B cell (primary cell): ENCODE measurements at regions not wholly inside any gene's neighbourhood (a gene's known extent, or its start where the extent isn't known, plus 50 kb on each side); places are given as distances from the start of the nearest gene placed in this dataset.

ENCODE experiments used
- ATAC-seq: fragments of 200-7000 bp; cut with Tn5 transposase; one replicate; pipeline ENCODE4 v1.10.0; 2021; ENCODE audit warnings: low read depth, mild to moderate bottlenecking, moderate number of reproducible peaks, moderate library complexity
- CTCF ChIA-PET: fragments of 350-600 bp; sonication (Branson Sonifier 250); formaldehyde crosslinking; loops from one replicate; lab custom pipeline; 2021; ENCODE audit warnings: antibody characterized with exemption, inconsistent platforms; lab: Charles Lee
- POLR2A ChIA-PET: fragments of 350-600 bp; sonication (Branson Sonifier 250); formaldehyde crosslinking; loops from one replicate; lab custom pipeline; 2021; ENCODE audit warnings: antibody characterized with exemption; lab: Charles Lee
- DNase-seq: peaks from one replicate; pipeline ENCODE4 v3.0.0; 2013
- H2AFZ ChIP-seq: 2 replicates; pipeline ENCODE4 v1.6.1; 2012; ENCODE audit warnings: mild to moderate bottlenecking, low read depth, low read length; ENCODE audit not compliant: insufficient read depth, poor library complexity, severe bottlenecking
- H3K27ac ChIP-seq, 2 donors: 1 replicate in 1 of 2; 2 replicates in 1 of 2; pipeline ENCODE4 v1.5.1; 2012 to 2013; ENCODE audit warnings: low read length in 2 of 2, mild to moderate bottlenecking in 2 of 2, moderate library complexity in 1 of 2
- H3K27me3 ChIP-seq, 4 experiments: fragments of 200-600 bp in 1 of 4; sonication (generic) in 1 of 4; replicated peaks in 1 of 4; 1 replicate in 2 of 4; 2 replicates in 2 of 4; pipeline versions ENCODE4 v1.6.1 to v1.7.0; 2013 to 2016; ENCODE audit warnings: low read length in 3 of 4, mild to moderate bottlenecking in 2 of 4, mixed read lengths in 1 of 4, moderate library complexity in 1 of 4; ENCODE audit not compliant: insufficient read depth in 4 of 4, control insufficient read depth in 3 of 4; ENCODE audit errors: control extremely low read depth in 1 of 4
- H3K36me3 ChIP-seq, 2 experiments: replicated peaks in 1 of 2; 1 replicate in 1 of 2; 2 replicates in 1 of 2; pipeline versions ENCODE4 v1.6.1 to v1.7.1; 2013; ENCODE audit warnings: low read length in 1 of 2; ENCODE audit not compliant: insufficient read depth in 2 of 2, control insufficient read depth in 1 of 2; ENCODE audit errors: control extremely low read depth in 1 of 2, extremely low read depth in 1 of 2
- H3K4me1 ChIP-seq, 2 donors: fragments of 200-600 bp in 1 of 2; sonication (generic) in 1 of 2; 1 replicate in 1 of 2; 2 replicates in 1 of 2; pipeline versions ENCODE4 v1.5.1 to v1.6.1; 2013 to 2017; ENCODE audit warnings: low read length in 2 of 2; ENCODE audit not compliant: control insufficient read depth in 2 of 2, insufficient read depth in 2 of 2
- H3K4me2 ChIP-seq: replicated peaks from 2 replicates; pipeline ENCODE3; 2012; ENCODE audit warnings: mild to moderate bottlenecking, low read depth, low read length; ENCODE audit not compliant: poor library complexity, severe bottlenecking
- H3K4me3 ChIP-seq, 5 experiments: fragments of 200-600 bp in 1 of 5; sonication (generic) in 1 of 5; 1 replicate in 3 of 5; 2 replicates in 2 of 5; pipeline versions ENCODE4 v1.5.1 to v1.7.0; 2011 to 2016; ENCODE audit warnings: low read length in 4 of 5, mild to moderate bottlenecking in 4 of 5, low read depth in 2 of 5, control low read depth in 1 of 5, moderate library complexity in 1 of 5; ENCODE audit not compliant: insufficient read depth in 1 of 5; ENCODE audit errors: control extremely low read depth in 1 of 5, extremely low read depth in 1 of 5
- H3K79me2 ChIP-seq: fragments of 200-600 bp; sonication (generic); one replicate; pipeline ENCODE4 v1.6.0; 2016; ENCODE audit warnings: low read length; ENCODE audit not compliant: control insufficient read depth, insufficient read depth
- H3K9ac ChIP-seq: fragments of 200-600 bp; sonication (generic); 2 replicates; pipeline ENCODE4 v1.6.1; 2017; ENCODE audit warnings: mild to moderate bottlenecking, low read length, moderate library complexity
- H3K9me3 ChIP-seq, 3 donors: one replicate each; pipeline versions ENCODE4 v1.6.1 to v1.7.1; 2013; ENCODE audit warnings: low read length in 2 of 3; ENCODE audit not compliant: control insufficient read depth in 2 of 3, insufficient read depth in 1 of 3; ENCODE audit errors: control extremely low read depth in 1 of 3
- H4K20me1 ChIP-seq: 2 replicates; pipeline ENCODE4 v1.6.0; 2012; ENCODE audit warnings: mild to moderate bottlenecking, low read length; ENCODE audit not compliant: insufficient read depth, control insufficient read depth, poor library complexity, severe bottlenecking
- H3K27ac Mint-ChIP-seq: one replicate; pipeline ENCODE4 v1.8.0; 2021; ENCODE audit warnings: mixed read lengths
- H3K27me3 Mint-ChIP-seq: one replicate; pipeline ENCODE4 v1.8.0; 2021; ENCODE audit warnings: mixed read lengths
- H3K4me1 Mint-ChIP-seq: one replicate; pipeline ENCODE4 v1.8.0; 2021; ENCODE audit warnings: mixed read lengths
- H3K4me3 Mint-ChIP-seq: one replicate; pipeline ENCODE4 v1.8.0; 2021; ENCODE audit warnings: mixed read lengths
- H3K9me3 Mint-ChIP-seq: one replicate; pipeline ENCODE4 v1.8.0; 2022; ENCODE audit warnings: mixed read lengths; ENCODE audit not compliant: insufficient read depth
- EZH2 ChIP-seq: IDR thresholded peaks from 2 replicates; pipeline ENCODE4 v1.6.1; 2012; ENCODE audit warnings: borderline replicate concordance, low read depth, mild to moderate bottlenecking, moderate library complexity, low read length; ENCODE audit not compliant: insufficient read depth, poor library complexity, severe bottlenecking
- WGBS: methylation state at CpG from one replicate; pipeline ENCODE4 v1.1.5; 2013; ENCODE audit warnings: missing lambda C conversion rate; ENCODE audit not compliant: insufficient coverage; 5-methylcytosine and 5-hydroxymethylcytosine counted together
- intact Hi-C: fragments of 100-400 bp; cut with micrococcal nuclease; formaldehyde crosslinking; loops from one replicate; pipeline ENCODE4 v1.10.0; 2022
- TF ChIP-seq, protein P1 (sequence below): fragments of 200-600 bp; IDR thresholded peaks from one replicate; pipeline ENCODE4 v1.8.0; 2022; ENCODE audit warnings: antibody characterized with exemption, mild to moderate bottlenecking

DNA sequence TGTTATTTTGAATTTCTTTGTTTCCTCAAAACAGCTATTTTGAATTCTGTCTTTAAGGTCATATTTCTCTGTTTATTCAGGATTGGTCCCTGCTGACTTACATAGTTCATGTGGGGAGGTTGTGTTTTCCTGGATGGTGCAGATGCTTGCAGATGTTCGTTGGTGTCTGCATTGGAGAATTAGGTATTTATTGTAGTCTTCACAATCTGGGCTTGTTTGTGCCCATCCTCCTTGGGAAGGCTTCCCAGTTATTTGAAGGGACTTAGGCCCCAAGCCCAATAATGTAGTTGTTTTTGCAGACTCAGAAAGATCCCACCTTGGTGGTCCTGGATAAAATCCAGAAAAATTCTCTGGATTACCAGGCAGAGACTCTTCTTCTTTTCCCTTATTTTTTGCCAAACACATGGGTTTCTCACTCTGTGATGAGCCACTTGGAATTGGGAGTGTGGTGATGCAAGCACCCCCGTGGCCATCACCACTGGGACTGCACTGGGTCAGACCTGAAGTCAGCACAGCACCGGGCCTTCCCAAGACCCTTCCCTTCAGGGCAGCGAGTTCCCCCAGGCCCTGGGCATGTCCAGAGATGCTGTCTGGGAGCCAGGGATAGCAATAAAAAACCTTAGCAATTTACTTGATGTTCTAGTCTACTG lies 81.6 kb upstream of the EZR start:
- no peak for TF ChIP-seq EZH2
- TF ChIP-seq, protein P1, sequence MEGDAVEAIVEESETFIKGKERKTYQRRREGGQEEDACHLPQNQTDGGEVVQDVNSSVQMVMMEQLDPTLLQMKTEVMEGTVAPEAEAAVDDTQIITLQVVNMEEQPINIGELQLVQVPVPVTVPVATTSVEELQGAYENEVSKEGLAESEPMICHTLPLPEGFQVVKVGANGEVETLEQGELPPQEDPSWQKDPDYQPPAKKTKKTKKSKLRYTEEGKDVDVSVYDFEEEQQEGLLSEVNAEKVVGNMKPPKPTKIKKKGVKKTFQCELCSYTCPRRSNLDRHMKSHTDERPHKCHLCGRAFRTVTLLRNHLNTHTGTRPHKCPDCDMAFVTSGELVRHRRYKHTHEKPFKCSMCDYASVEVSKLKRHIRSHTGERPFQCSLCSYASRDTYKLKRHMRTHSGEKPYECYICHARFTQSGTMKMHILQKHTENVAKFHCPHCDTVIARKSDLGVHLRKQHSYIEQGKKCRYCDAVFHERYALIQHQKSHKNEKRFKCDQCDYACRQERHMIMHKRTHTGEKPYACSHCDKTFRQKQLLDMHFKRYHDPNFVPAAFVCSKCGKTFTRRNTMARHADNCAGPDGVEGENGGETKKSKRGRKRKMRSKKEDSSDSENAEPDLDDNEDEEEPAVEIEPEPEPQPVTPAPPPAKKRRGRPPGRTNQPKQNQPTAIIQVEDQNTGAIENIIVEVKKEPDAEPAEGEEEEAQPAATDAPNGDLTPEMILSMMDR: no peak
- H3K27me3 Mint-ChIP-seq: no peaks in the 10 kb centered on the region
- no peak overlapping the region for H3K4me3 ChIP-seq
- H4K20me1 ChIP-seq: no peaks in the 10 kb centered on the region
- peaks cover 4% of the 10 kb centered on the region for H3K9me3 Mint-ChIP-seq
- H3K27ac ChIP-seq: no peak overlapping the region
- H3K4me1 Mint-ChIP-seq: no peaks in the 10 kb centered on the region
- POLR2A ChIA-PET: no interaction called here
- H2AFZ ChIP-seq: no peak overlapping the region
- ATAC-seq (no peak), DNase-seq (no peak)
- CTCF ChIA-PET: no interaction called here
- H3K9ac ChIP-seq: no peak overlapping the region
- no peak overlapping the region for H3K4me2 ChIP-seq
- H3K9me3 ChIP-seq: peaks cover 0 to 13% (median 3%) of the 10 kb centered on the region in 3 donors
- H3K27me3 ChIP-seq: no peaks in the 10 kb centered on the region
- no peak overlapping the region for H3K27ac Mint-ChIP-seq
- H3K4me1 ChIP-seq: no peaks in the 10 kb centered on the region
- 100% methylated on average over 4 of the region's 4 CpGs for WGBS
- H3K36me3 ChIP-seq: no peaks in the 10 kb centered on the region
- no peak overlapping the region for H3K4me3 Mint-ChIP-seq
- intact Hi-C loops: no loop called here
- H3K79me2 ChIP-seq: no peaks in the 10 kb centered on the region

DNA sequence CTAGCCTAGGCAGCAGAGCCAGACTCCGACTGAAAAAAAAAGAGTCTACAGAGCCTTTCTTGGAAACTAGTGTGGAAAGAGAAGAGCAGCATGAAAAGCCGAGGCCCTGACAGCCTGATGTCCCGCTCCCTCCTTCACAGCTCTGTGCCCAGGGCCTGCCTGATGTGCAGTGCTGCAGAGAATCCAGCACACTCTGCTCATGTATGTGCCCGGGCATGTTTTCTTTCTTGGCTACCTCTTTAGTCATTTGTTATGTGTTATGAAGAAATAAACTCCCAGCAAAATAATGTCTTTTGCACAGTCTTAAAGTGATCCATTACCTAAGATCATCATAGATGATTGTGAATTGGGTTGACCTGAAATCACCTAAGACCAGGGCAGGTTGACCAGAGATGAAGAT lies 78.1 kb upstream of the EZR start:
- H3K4me1 Mint-ChIP-seq: no peaks in the 10 kb centered on the region
- WGBS: 100% methylated on average over 2 of the region's 4 CpGs
- Histone ChIP-seq H3K4me1 (no peaks in the 10 kb centered on the region), H3K27ac (no peak overlapping the region), H3K4me3 (no peak overlapping the region), H3K9me3 (no peaks in the 10 kb centered on the region), H2AFZ (no peak overlapping the region), H3K9ac (no peak overlapping the region), H4K20me1 (no peaks in the 10 kb centered on the region), H3K79me2 (no peaks in the 10 kb centered on the region), H3K36me3 (no peaks in the 10 kb centered on the region), H3K4me2 (no peak overlapping the region), H3K27me3 (no peaks in the 10 kb centered on the region)
- ChIA-PET POLR2A (no interaction called here), CTCF (no interaction called here)
- H3K27ac Mint-ChIP-seq: no peak overlapping the region
- intact Hi-C loops: no loop called here
- H3K9me3 Mint-ChIP-seq: no peaks in the 10 kb centered on the region
- no peak for TF ChIP-seq EZH2
- TF ChIP-seq, protein P1: no peak
- no peak overlapping the region for H3K4me3 Mint-ChIP-seq
- ATAC-seq (no peak), DNase-seq (no peak)
- H3K27me3 Mint-ChIP-seq: no peaks in the 10 kb centered on the region
